GM12891 (cell line): ENCODE measurements at regions not wholly inside any gene's neighbourhood (a gene's known extent, or its start where the extent isn't known, plus 50 kb on each side); places are given as distances from the start of the nearest gene placed in this dataset.
"Not testable (repeated sequence)": the region's sequence is repeated elsewhere in the genome, so short reads cannot be mapped to it uniquely, and the experiment has no call there.

Experiments used
- POLR2A ChIP-seq: IDR thresholded peaks from 2 replicates; pipeline ENCODE4 v1.6.1; 2011; ENCODE audit warnings: low read depth, low read length, control low read depth
- POLR2AphosphoS5 ChIP-seq: IDR thresholded peaks from 2 replicates; pipeline ENCODE4 v1.6.1; 2011; ENCODE audit warnings: low read depth, low read length, control low read depth

DNA sequence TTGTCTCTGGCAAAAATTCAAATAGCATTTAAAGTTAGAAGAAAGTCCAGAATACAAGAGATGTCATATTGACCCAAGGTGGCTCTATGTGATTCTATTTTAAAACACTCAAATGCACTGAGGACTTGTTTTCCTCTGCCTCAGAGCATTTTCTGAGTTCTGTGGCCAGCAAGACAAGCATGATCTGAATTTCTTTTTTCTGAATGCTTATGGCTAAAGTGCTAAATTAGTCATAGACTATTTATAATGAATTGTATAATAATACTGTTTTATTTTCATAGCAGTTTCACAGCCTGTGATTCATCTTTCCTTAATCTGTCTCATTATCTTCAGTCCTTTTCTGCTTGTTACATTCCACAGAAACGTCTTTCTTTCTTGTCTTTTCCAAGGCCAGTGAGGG, 63.9 kb upstream of the SEC22B start:
- not testable (repeated sequence) for TF ChIP-seq POLR2A, POLR2AphosphoS5
